HepG2 (cell line): ENCODE measurements at regions not wholly inside any gene's neighbourhood (a gene's known extent, or its start where the extent isn't known, plus 50 kb on each side); places are given as distances from the start of the nearest gene placed in this dataset.

ENCODE experiments used
- CTCF ChIP-seq: sonication (generic); formaldehyde crosslinking; IDR thresholded peaks from 2 replicates; pipeline ENCODE4 v1.5.0; 2020; ENCODE audit warnings: mild to moderate bottlenecking, missing genetic modification reagents, moderate library complexity
- KLF6 ChIP-seq: IDR thresholded peaks from 2 replicates; pipeline ENCODE4 v1.8.0; 2016; ENCODE audit warnings: missing biosample characterization, missing genetic modification reagents
- NCOA2 ChIP-seq: sonication (generic); formaldehyde crosslinking; IDR thresholded peaks from 2 replicates; pipeline ENCODE4 v1.8.0; 2022; ENCODE audit warnings: inconsistent platforms

- TF ChIP-seq NCOA2 (CRISPR knock-in tag) (no peak), KLF6 (CRISPR knock-in tag) (no peak), CTCF (CRISPR knock-in tag) (no peak)
These were observed 1392.9 kb downstream of the EFNB2 start for GRCh38 chr13:105142556-105142955.
